Activated naive CD4-positive, alpha-beta T cell treated with anti-CD3 and anti-CD28 coated beads, Interleukin-2, amount 50 U/mL, for 72 hours (primary cell): ENCODE measurements at regions not wholly inside any gene's neighbourhood (a gene's known extent, or its start where the extent isn't known, plus 50 kb on each side); places are given as distances from the start of the nearest gene placed in this dataset.
A peak's percentile ranks its signal among the peaks of the same experiment; 100 is the strongest.
"Not testable (repeated sequence)": the region's sequence is repeated elsewhere in the genome, so short reads cannot be mapped to it uniquely, and the experiment has no call there.

Experiments used
- ATAC-seq, 2 donors: fragments of 150-1000 bp; cut with Tn5 transposase; 2 replicates each; pipeline ENCODE4 v1.10.0; 2021; ENCODE audit warnings: mild to moderate bottlenecking in 2 of 2, moderate library complexity in 2 of 2
- DNase-seq, 2 donors: peaks; one replicate each; pipeline ENCODE4 v3.0.0; 2021 to 2022; ENCODE audit warnings: low spot score in 2 of 2
- H3K27ac Mint-ChIP-seq, 2 donors: one replicate each; pipeline ENCODE4 v1.8.0; 2022; ENCODE audit warnings: mild to moderate bottlenecking in 2 of 2, mixed read lengths in 2 of 2
- H3K36me3 Mint-ChIP-seq, 2 donors: one replicate each; pipeline ENCODE4 v1.8.0; 2022; ENCODE audit warnings: mixed read lengths in 2 of 2
- H3K9me3 Mint-ChIP-seq, 2 donors: one replicate each; pipeline ENCODE4 v1.8.0; 2022; ENCODE audit warnings: mixed read lengths in 2 of 2

GRCh38 chr9:110030632-110031031 is 177.3 kb downstream of the C9orf152 start:
- no peaks in the 10 kb centered on the region for H3K36me3 Mint-ChIP-seq
- ATAC-seq (no peak), DNase-seq (no peak)
- H3K27ac Mint-ChIP-seq = no peak overlapping the region
- H3K9me3 Mint-ChIP-seq = peaks cover 0 to 8% of the 10 kb centered on the region in 2 donors

- Mint-ChIP-seq H3K36me3 (no peaks in the 10 kb centered on the region), H3K9me3 (peaks cover 0 to 8% of the 10 kb centered on the region in 2 donors), H3K27ac (no peak overlapping the region)
- DNase-seq (no peak), ATAC-seq (no peak)
Observed at GRCh38 chr9:110031511-110032173, 176.3 kb downstream of the C9orf152 start.

- not testable (repeated sequence) for H3K9me3 Mint-ChIP-seq, ATAC-seq, DNase-seq, H3K27ac Mint-ChIP-seq, H3K36me3 Mint-ChIP-seq
Observed at GRCh38 chr9:110032532-110032931, 175.4 kb downstream of the C9orf152 start.

- DNase-seq (no peak), ATAC-seq (no peak)
- Mint-ChIP-seq H3K9me3 (peaks cover 0 to 8% of the 10 kb centered on the region in 2 donors), H3K27ac (no peak overlapping the region), H3K36me3 (no peaks in the 10 kb centered on the region)
Observed at GRCh38 chr9:110033869-110034268, 174.1 kb downstream of the C9orf152 start.

GRCh38 chr9:110036286-110036685 is 171.7 kb downstream of the C9orf152 start:
- Mint-ChIP-seq H3K9me3 (no peaks in the 10 kb centered on the region), H3K36me3 (no peaks in the 10 kb centered on the region), H3K27ac (peak overlapping the region in 1 of 2 donors; percentile 3)
- DNase-seq = no peak
- ATAC-seq = no peak

- ATAC-seq = no peak
- H3K9me3 Mint-ChIP-seq = no peaks in the 10 kb centered on the region
- H3K27ac Mint-ChIP-seq = no peak overlapping the region
- DNase-seq = no peak
- H3K36me3 Mint-ChIP-seq = no peaks in the 10 kb centered on the region
Observed at GRCh38 chr9:110040788-110041187, 167.2 kb downstream of the C9orf152 start.

- no peaks in the 10 kb centered on the region for H3K9me3 Mint-ChIP-seq
Observed at GRCh38 chr9:110041452-110041851, 166.5 kb downstream of the C9orf152 start.

GRCh38 chr9:110047232-110047954 is 160.6 kb downstream of the C9orf152 start:
- no peak for ATAC-seq
- peaks cover 10 to 33% of the 10 kb centered on the region in 2 donors for H3K36me3 Mint-ChIP-seq
- no peaks in the 10 kb centered on the region for H3K9me3 Mint-ChIP-seq
- no peak for DNase-seq
- H3K27ac Mint-ChIP-seq = peak overlapping the region in 1 of 2 donors; percentile 81

More at GRCh38 chr9:110041452-110041851, 166.5 kb downstream of the C9orf152 start:
- no peak for ATAC-seq
- no peak for DNase-seq
- no peaks in the 10 kb centered on the region for H3K36me3 Mint-ChIP-seq
- no peak overlapping the region for H3K27ac Mint-ChIP-seq

GRCh38 chr9:110047955-110048402 is 160.0 kb downstream of the C9orf152 start:
- H3K9me3 Mint-ChIP-seq = no peaks in the 10 kb centered on the region
- peaks cover 14 to 39% of the 10 kb centered on the region in 2 donors for H3K36me3 Mint-ChIP-seq
- peak in 1 of 2 donors; percentile 55 for DNase-seq

GRCh38 chr9:110048403-110048975 is 159.5 kb downstream of the C9orf152 start:
- peak; percentile 88 to 93 for ATAC-seq
- DNase-seq = peak; percentile 78 to 81
- H3K27ac Mint-ChIP-seq = peak overlapping the region; percentile 72 to 90
- no peaks in the 10 kb centered on the region for H3K9me3 Mint-ChIP-seq
- H3K36me3 Mint-ChIP-seq = peaks cover 14 to 42% of the 10 kb centered on the region in 2 donors

More at GRCh38 chr9:110047955-110048402, 160.0 kb downstream of the C9orf152 start:
- H3K27ac Mint-ChIP-seq = peak overlapping the region; percentile 72 to 81
- peak; percentile 41 to 58 for ATAC-seq

GRCh38 chr9:110048976-110049698 is 158.8 kb downstream of the C9orf152 start:
- Mint-ChIP-seq H3K36me3 (peaks cover 14 to 42% of the 10 kb centered on the region in 2 donors), H3K9me3 (no peaks in the 10 kb centered on the region), H3K27ac (peak overlapping the region; percentile 72 to 90)
- DNase-seq (peak; percentile 24 to 55), ATAC-seq (peak; percentile 13 to 30)

- no peaks in the 10 kb centered on the region for H3K9me3 Mint-ChIP-seq
- DNase-seq (peak; percentile 23 to 65), ATAC-seq (peak; percentile 10 to 58)
- peaks cover 14 to 42% of the 10 kb centered on the region in 2 donors for H3K36me3 Mint-ChIP-seq
- H3K27ac Mint-ChIP-seq = peak overlapping the region; percentile 78 to 90
Observed at GRCh38 chr9:110049699-110050450, 158.1 kb downstream of the C9orf152 start.

GRCh38 chr9:110050925-110051355 is 157.0 kb downstream of the C9orf152 start:
- H3K36me3 Mint-ChIP-seq = peaks cover 14 to 42% of the 10 kb centered on the region in 2 donors
- ATAC-seq = peak; percentile 45 to 51
- peak overlapping the region; percentile 77 to 78 for H3K27ac Mint-ChIP-seq
- H3K9me3 Mint-ChIP-seq = no peaks in the 10 kb centered on the region
- DNase-seq = peak in 1 of 2 donors; percentile 19

- no peak for ATAC-seq
- no peak for DNase-seq
- Mint-ChIP-seq H3K9me3 (no peaks in the 10 kb centered on the region), H3K27ac (no peak overlapping the region), H3K36me3 (peaks cover 8 to 35% of the 10 kb centered on the region in 2 donors)
Observed at GRCh38 chr9:110056062-110056461, 151.9 kb downstream of the C9orf152 start.

- H3K27ac Mint-ChIP-seq = peak overlapping the region in 1 of 2 donors; percentile 85
- no peaks in the 10 kb centered on the region for H3K9me3 Mint-ChIP-seq
- ATAC-seq = peak; percentile 51 to 59
- H3K36me3 Mint-ChIP-seq = peaks cover 4 to 28% of the 10 kb centered on the region in 2 donors
- peak in 1 of 2 donors; percentile 48 for DNase-seq
Observed at GRCh38 chr9:110058304-110058953, 149.5 kb downstream of the C9orf152 start.
